Heart right ventricle (tissue), 16 donors: ENCODE measurements at regions not wholly inside any gene's neighbourhood (a gene's known extent, or its start where the extent isn't known, plus 50 kb on each side); places are given as distances from the start of the nearest gene placed in this dataset.

Source experiments
- ATAC-seq, 8 donors: fragments of 200-7000 bp; cut with Tn5 transposase; one replicate each; pipeline ENCODE4 v1.9.1; 2020; ENCODE audit warnings: mild to moderate bottlenecking in 8 of 8, moderate library complexity in 8 of 8, moderate number of reproducible peaks in 1 of 8
- DNase-seq, 2 donors: peaks; one replicate each; pipeline ENCODE4 v3.0.0-alpha.2; 2020
- H3K27ac ChIP-seq, 10 donors: fragments of 200-600 bp; sonication (generic) in 2 of 10; one replicate each; pipeline versions ENCODE4 v1.5.0 to v1.8.0; 2020 to 2022; ENCODE audit warnings: mild to moderate bottlenecking in 3 of 10
- H3K27me3 ChIP-seq, 7 donors: fragments of 200-600 bp; one replicate each; pipeline ENCODE4 v1.8.0; 2021 to 2022; ENCODE audit warnings: mild to moderate bottlenecking in 2 of 7
- H3K36me3 ChIP-seq, 9 donors: fragments of 200-600 bp; sonication (generic) in 1 of 9; one replicate each; pipeline versions ENCODE4 v1.5.0 to v1.8.0; 2020 to 2022; ENCODE audit warnings: mild to moderate bottlenecking in 2 of 9
- H3K4me1 ChIP-seq, 9 donors: fragments of 200-600 bp; sonication (generic) in 1 of 9; one replicate each; pipeline versions ENCODE4 v1.5.0 to v1.8.0; 2020 to 2022; ENCODE audit warnings: mild to moderate bottlenecking in 4 of 9
- H3K4me3 ChIP-seq, 10 donors: fragments of 200-600 bp; sonication (generic) in 2 of 10; one replicate each; pipeline versions ENCODE4 v1.5.0 to v1.8.0; 2020 to 2022; ENCODE audit warnings: mild to moderate bottlenecking in 7 of 10, moderate library complexity in 2 of 10
- H3K9me3 ChIP-seq, 11 donors: fragments of 200-600 bp in 10 of 11; sonication (generic) in 2 of 11; one replicate each; pipeline versions ENCODE4 v1.5.0 to v1.8.0; 2013 to 2022; ENCODE audit warnings: mild to moderate bottlenecking in 2 of 11, control low read depth in 1 of 11, moderate library complexity in 1 of 11
- CTCF ChIP-seq, 9 donors: fragments of 200-600 bp; sonication (generic) in 2 of 9; IDR thresholded peaks; one replicate each; pipeline versions ENCODE4 v1.5.0 to v1.8.0; 2021 to 2022; ENCODE audit warnings: antibody characterized with exemption in 9 of 9, mild to moderate bottlenecking in 5 of 9, moderate library complexity in 1 of 9
- WGBS, 2 donors: extraction: QIAGEN DNeasy Blood & Tissue Kit; methylation state at CpG; one replicate each; pipeline ENCODE4 v1.1.7; 2013; ENCODE audit warnings: inconsistent platforms in 1 of 2; 5-methylcytosine and 5-hydroxymethylcytosine counted together
- intact Hi-C, 10 donors: fragments of 100-400 bp; cut with DNase I; formaldehyde crosslinking; loops; one replicate each; pipeline versions ENCODE4 v1.11.1 to v1.14.2; 2022
- donor health status: Arrhythmogenic right ventricular cardiomyopathy.
- donor health status: ischemic (EF 13 %, LVEDD 7.1; RV severe dilation, severe dysfunction).
- donor health status: healthy with polysubstance abuse.
- donor health status: DM: no; HTN: yes; CAD: no.
- donor health status: DM: no; HTN: no; CAD: no.
- donor health status: ischemic (EF 25% LVEDD 6.9; RV normal size, moderate dysfunction).
- donor health status: ischemic (EF 25% LVEDD 5.7; RV mildly dilated, moderate dysfunction).
- donor health status: healthy.
- donor health status: DM: yes; HTN: yes; CAD: no.
- donor health status: Ischemic cardiomyopathy.
- donor health status: ischemic (EF 35%, LVEDD 5.7; RV mildly dilated, moderate dysfunction).
- donor health status: nonischemic (EF 11% LVEDD 7.7; RV severe dilation, severe dysfunction).
- donor health status: DM: yes; HTN: yes; CAD: no.
- donor health status: PGD.
- donor health status: ischemic (EF 29% LVEDD 5.4; RV normal size, mild dysfunction).
- donor health status: nonischemic (EF 23%, LVEDD 6.1; RV moderate dilation, normal function).

- no peak for DNase-seq
- H3K9me3 ChIP-seq: no peaks in the 10 kb centered on the region
- 66 to 81% methylated on average over 3 of the region's 3 CpGs for WGBS, 2 donors
- intact Hi-C loops: no loop called here
- H3K4me1 ChIP-seq: no peaks in the 10 kb centered on the region
- no peak for ATAC-seq
- no peak overlapping the region for H3K4me3 ChIP-seq
- no peak for TF ChIP-seq CTCF (IDR thresholded peaks at IDR 0.05)
- H3K36me3 ChIP-seq: no peaks in the 10 kb centered on the region
- peaks cover 0 to 29% (median 6%) of the 10 kb centered on the region in 7 donors for H3K27me3 ChIP-seq
- H3K27ac ChIP-seq: no peak overlapping the region
Observed at GRCh38 chr1:218209351-218209861, 75.7 kb upstream of the RRP15 start.

- intact Hi-C loops: no loop called here
- Histone ChIP-seq H3K9me3 (no peaks in the 10 kb centered on the region), H3K4me1 (no peaks in the 10 kb centered on the region), H3K4me3 (no peak overlapping the region), H3K27ac (no peak overlapping the region), H3K27me3 (peaks cover 0 to 23% (median 3%) of the 10 kb centered on the region in 7 donors), H3K36me3 (no peaks in the 10 kb centered on the region)
- no peak for TF ChIP-seq CTCF (IDR thresholded peaks at IDR 0.05)
- no peak for ATAC-seq
- DNase-seq: no peak
Observed at GRCh38 chr1:218211241-218211640, 73.9 kb upstream of the RRP15 start.

- intact Hi-C loops: no loop called here
Observed at GRCh38 chr1:218217040-218217439, 68.1 kb upstream of the RRP15 start.

GRCh38 chr1:218219460-218219859, 65.6 kb upstream of the RRP15 start:
- H3K27ac ChIP-seq: no peak overlapping the region
- intact Hi-C loops: no loop called here
- H3K9me3 ChIP-seq: no peaks in the 10 kb centered on the region
- no peak overlapping the region for H3K4me3 ChIP-seq
- peaks cover 0 to 19% (median 0%) of the 10 kb centered on the region in 7 donors for H3K27me3 ChIP-seq
- whole genome bisulfite sequencing, 2 donors: 64 to 80% methylated on average over 2 of the region's 2 CpGs
- no peak for TF ChIP-seq CTCF (IDR thresholded peaks at IDR 0.05)
- no peak for ATAC-seq
- H3K36me3 ChIP-seq: no peaks in the 10 kb centered on the region
- DNase-seq: no peak
- H3K4me1 ChIP-seq: no peaks in the 10 kb centered on the region

More at GRCh38 chr1:218217040-218217439, 68.1 kb upstream of the RRP15 start:
- H3K27me3 ChIP-seq: peaks cover 0 to 27% (median 0%) of the 10 kb centered on the region in 7 donors
- ATAC-seq: no peak
- no peaks in the 10 kb centered on the region for H3K36me3 ChIP-seq
- no peak overlapping the region for H3K4me3 ChIP-seq
- no peak overlapping the region for H3K27ac ChIP-seq
- DNase-seq: no peak
- no peaks in the 10 kb centered on the region for H3K4me1 ChIP-seq
- no peaks in the 10 kb centered on the region for H3K9me3 ChIP-seq
- TF ChIP-seq CTCF (IDR thresholded peaks at IDR 0.05): no peak
- WGBS, 2 donors: 35 to 43% methylated on average over 4 of the region's 4 CpGs
